Activated T-helper 1 cell treated with anti-CD3 and anti-CD28 coated beads, Interleukin-12 subunit alpha, Interleukin-12 subunit beta, Interleukin-2, Interleukin-4 antibody, amounts not matched to agents 30 ng/mL and 10 ng/mL and 1 ng/mL, durations not matched to agents 14 hours and 24 hours and 36 hours (primary cell): ENCODE measurements at regions not wholly inside any gene's neighbourhood (a gene's known extent, or its start where the extent isn't known, plus 50 kb on each side); places are given as distances from the start of the nearest gene placed in this dataset.
"Not testable (repeated sequence)": the region's sequence is repeated elsewhere in the genome, so short reads cannot be mapped to it uniquely, and the experiment has no call there.

Experiments used
- DNase-seq: peaks from one replicate; pipeline ENCODE4 v3.0.0; 2021; ENCODE audit warnings: low spot score
- H3K27ac Mint-ChIP-seq: one replicate; pipeline ENCODE4 v1.8.0; 2021; ENCODE audit warnings: mild to moderate bottlenecking, mixed read lengths
- H3K27me3 Mint-ChIP-seq: one replicate; pipeline ENCODE4 v1.8.0; 2022; ENCODE audit warnings: mild to moderate bottlenecking, moderate library complexity, mixed read lengths; ENCODE audit not compliant: insufficient read depth
- H3K36me3 Mint-ChIP-seq: one replicate; pipeline ENCODE4 v1.8.0; 2021; ENCODE audit warnings: low read depth, mixed read lengths
- H3K4me1 Mint-ChIP-seq: one replicate; pipeline ENCODE4 v1.8.0; 2021; ENCODE audit warnings: low read depth, mixed read lengths
- H3K4me3 Mint-ChIP-seq: one replicate; pipeline ENCODE4 v1.8.0; 2021; ENCODE audit warnings: mild to moderate bottlenecking, moderate library complexity, mixed read lengths
- H3K9me3 Mint-ChIP-seq: one replicate; pipeline ENCODE4 v1.8.0; 2021; ENCODE audit warnings: mixed read lengths
- intact Hi-C: fragments of 100-400 bp; cut with micrococcal nuclease; formaldehyde crosslinking; loops from one replicate; pipeline ENCODE4 v1.15.1; 2024

- no peaks in the 10 kb centered on the region for H3K9me3 Mint-ChIP-seq
- no peak overlapping the region for H3K27ac Mint-ChIP-seq
- no peaks in the 10 kb centered on the region for H3K4me1 Mint-ChIP-seq
- H3K4me3 Mint-ChIP-seq, result no peak overlapping the region
- no peak for DNase-seq
- H3K27me3 Mint-ChIP-seq, result no peaks in the 10 kb centered on the region
- no peaks in the 10 kb centered on the region for H3K36me3 Mint-ChIP-seq
- intact Hi-C loops, result no loop called here
These were observed 138.4 kb downstream of the UQCRFS1 start for GRCh38 chr19:29074579-29074978.

DNA sequence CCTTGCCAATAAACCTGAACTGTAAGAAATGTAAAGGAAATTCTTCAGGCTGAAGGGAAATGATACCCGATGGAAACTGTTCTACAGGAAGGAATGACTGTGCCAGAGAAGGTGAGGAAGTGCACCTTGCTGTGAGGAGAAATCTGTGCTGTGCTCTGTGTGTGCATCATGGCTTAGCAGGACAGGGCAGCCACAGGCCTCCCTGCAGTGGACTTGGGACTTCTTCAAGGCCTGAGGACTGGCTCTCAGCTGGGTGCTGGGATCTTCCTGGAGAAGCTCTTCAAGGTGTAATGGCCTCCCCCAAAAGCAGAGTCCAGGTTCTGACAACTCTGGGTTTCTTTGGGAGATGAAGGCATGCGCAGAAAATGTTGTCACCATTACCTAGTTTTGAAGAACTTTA lies 145.1 kb downstream of the UQCRFS1 start:
- DNase-seq, result no peak
- intact Hi-C loops, result no loop called here
- H3K27ac Mint-ChIP-seq, result no peak overlapping the region
- H3K9me3 Mint-ChIP-seq, result no peaks in the 10 kb centered on the region
- no peak overlapping the region for H3K4me3 Mint-ChIP-seq
- no peaks in the 10 kb centered on the region for H3K27me3 Mint-ChIP-seq
- H3K4me1 Mint-ChIP-seq, result no peaks in the 10 kb centered on the region
- no peaks in the 10 kb centered on the region for H3K36me3 Mint-ChIP-seq

DNA sequence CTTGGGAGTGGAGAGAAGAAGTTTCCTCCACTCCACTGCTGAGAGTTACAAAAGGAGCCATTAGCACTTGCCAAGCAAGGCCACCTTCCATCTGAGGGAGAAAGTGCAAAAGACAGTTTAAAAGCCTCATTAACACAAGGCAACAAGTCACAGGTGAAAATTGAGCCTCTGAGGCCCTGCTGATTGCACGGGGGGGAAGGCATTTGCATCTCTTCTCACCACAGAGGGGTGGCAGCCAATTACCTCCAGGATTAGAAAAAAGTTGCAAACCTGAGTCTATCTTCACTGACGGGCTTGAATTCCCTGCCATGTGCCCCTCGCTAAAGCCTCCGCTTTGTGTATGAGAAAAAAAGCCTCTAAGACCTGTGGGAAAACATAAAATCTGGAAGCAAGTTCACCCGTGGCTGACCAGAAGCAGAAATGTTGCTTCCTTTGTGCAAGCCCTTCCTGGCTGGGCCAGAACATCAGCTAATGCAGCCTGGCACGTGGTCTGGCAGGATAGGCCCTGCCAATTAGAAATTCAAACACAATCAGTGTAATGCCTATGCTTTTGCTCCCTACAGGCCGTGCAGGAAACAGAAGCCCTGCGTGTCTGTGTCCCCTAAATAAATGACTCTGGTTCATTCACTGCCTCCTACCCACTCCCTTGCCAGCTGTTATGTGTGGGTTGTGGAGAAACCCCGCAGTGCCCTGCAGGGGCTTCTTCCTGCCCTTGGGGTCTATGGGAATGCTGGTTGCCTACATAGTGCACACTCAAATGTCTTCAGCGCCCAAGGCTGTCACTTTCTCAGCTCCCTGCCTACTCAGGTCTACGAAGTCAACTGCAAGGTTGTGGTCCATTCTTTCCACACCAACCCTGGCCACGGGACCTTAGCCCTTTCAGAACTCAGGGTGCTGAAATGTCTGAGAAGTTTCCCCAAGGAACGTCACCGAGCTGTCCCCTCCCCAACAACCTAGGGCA lies 150.2 kb downstream of the UQCRFS1 start:
- Mint-ChIP-seq H3K36me3 (no peaks in the 10 kb centered on the region), H3K4me3 (no peak overlapping the region), H3K27ac (no peak overlapping the region), H3K4me1 (no peaks in the 10 kb centered on the region), H3K9me3 (no peaks in the 10 kb centered on the region), H3K27me3 (no peaks in the 10 kb centered on the region)
- no peak for DNase-seq
- intact Hi-C loops, result no loop called here

DNA sequence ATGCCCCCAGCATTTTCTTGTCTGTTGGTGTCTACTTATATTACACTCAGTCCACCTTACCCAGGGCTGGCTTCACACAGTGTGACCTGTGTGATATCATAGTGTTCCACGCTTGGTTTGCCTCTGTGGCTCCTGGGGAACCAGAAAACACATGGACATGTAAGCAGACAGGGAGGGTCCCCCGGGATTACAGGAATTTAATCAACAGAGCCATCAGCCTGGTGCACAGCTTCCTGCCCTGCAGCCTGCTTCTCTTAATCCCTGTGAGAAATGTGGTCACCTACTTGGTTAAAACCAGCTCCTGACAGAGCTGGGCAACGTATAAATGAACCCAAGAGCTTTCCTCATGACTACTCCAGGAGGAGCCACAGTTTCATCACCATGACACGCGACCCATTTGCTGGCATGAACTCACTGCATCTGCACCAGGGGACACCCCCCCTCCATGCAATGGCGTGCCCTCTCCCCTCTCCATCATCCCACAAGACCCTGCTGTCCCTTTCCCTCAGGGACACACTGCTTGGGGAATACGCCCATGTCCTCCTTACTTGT lies 152.1 kb downstream of the UQCRFS1 start:
- Mint-ChIP-seq H3K4me1 (no peaks in the 10 kb centered on the region), H3K27me3 (no peaks in the 10 kb centered on the region), H3K4me3 (no peak overlapping the region), H3K27ac (no peak overlapping the region), H3K9me3 (no peaks in the 10 kb centered on the region), H3K36me3 (no peaks in the 10 kb centered on the region)
- no peak for DNase-seq
- intact Hi-C loops, result no loop called here

DNA sequence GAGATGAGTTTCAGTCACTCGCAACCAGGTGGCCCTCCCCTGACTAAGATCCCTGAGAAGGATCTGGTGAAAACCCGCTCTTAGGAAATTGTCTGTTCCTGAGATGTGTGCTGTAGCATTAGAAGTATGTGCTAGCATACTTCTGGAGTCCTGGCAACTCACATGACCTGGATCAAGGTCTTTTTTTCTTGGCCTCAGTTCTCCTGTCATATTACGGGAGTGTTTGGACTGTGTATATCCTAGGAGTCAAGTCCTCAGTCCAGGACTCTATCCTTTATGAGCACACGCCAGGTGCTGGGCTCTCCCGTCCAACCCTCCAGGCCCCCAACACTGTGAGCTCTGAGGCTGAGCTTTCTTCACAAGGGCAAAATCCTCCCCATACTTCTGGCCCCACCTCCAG lies 156.4 kb downstream of the UQCRFS1 start:
- Mint-ChIP-seq H3K36me3 (no peaks in the 10 kb centered on the region), H3K27ac (no peak overlapping the region), H3K4me3 (no peak overlapping the region), H3K27me3 (no peaks in the 10 kb centered on the region), H3K9me3 (no peaks in the 10 kb centered on the region), H3K4me1 (no peaks in the 10 kb centered on the region)
- no peak for DNase-seq
- intact Hi-C loops, result no loop called here

GRCh38 chr19:29054886-29055675 lies 157.9 kb downstream of the UQCRFS1 start:
- intact Hi-C loops, result no loop called here
- Mint-ChIP-seq H3K27me3 (no peaks in the 10 kb centered on the region), H3K4me1 (no peaks in the 10 kb centered on the region), H3K27ac (no peak overlapping the region), H3K36me3 (no peaks in the 10 kb centered on the region), H3K4me3 (no peak overlapping the region), H3K9me3 (no peaks in the 10 kb centered on the region)
- DNase-seq, result no peak

- no peaks in the 10 kb centered on the region for H3K36me3 Mint-ChIP-seq
- no peaks in the 10 kb centered on the region for H3K4me1 Mint-ChIP-seq
- DNase-seq, result no peak
- no peaks in the 10 kb centered on the region for H3K27me3 Mint-ChIP-seq
- no peaks in the 10 kb centered on the region for H3K9me3 Mint-ChIP-seq
- H3K27ac Mint-ChIP-seq, result no peak overlapping the region
- H3K4me3 Mint-ChIP-seq, result no peak overlapping the region
- intact Hi-C loops, result no loop called here
These were observed 164.1 kb downstream of the UQCRFS1 start for GRCh38 chr19:29048873-29049272.

DNA sequence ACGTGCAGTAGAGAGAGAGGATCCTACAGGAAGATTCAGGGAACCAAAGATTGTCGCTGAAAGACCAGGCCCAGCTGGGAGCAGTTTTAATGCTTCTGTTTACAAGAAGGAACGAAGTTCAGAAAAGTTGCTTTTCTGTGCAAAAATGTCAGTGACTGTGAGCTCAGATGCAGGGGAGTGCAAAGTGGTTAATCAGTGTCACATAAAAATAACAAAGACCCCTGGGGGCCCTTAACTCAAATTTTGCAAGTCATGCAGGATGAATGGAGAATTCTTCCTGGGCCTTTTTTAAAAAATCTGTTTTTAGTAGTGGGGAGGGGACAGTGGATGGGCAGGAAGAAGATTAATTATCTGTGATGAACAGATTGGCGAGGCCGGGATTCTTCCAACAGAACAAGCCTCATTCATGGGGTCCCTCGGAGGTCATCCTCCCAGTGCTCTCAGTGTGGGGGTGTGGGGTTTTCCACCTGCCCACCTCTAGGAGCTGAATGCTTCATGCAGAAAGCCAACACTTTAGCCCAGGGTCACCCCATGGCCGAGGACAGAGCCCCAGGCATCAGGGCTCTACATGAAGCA lies 167.2 kb downstream of the UQCRFS1 start:
- H3K4me3 Mint-ChIP-seq, result no peak overlapping the region
- no peaks in the 10 kb centered on the region for H3K4me1 Mint-ChIP-seq

GRCh38 chr19:29044037-29044436 lies 168.9 kb downstream of the UQCRFS1 start:
- intact Hi-C loops, result no loop called here
- no peaks in the 10 kb centered on the region for H3K4me1 Mint-ChIP-seq
- no peak overlapping the region for H3K4me3 Mint-ChIP-seq
- no peaks in the 10 kb centered on the region for H3K36me3 Mint-ChIP-seq
- H3K9me3 Mint-ChIP-seq, result no peaks in the 10 kb centered on the region
- no peak for DNase-seq
- no peaks in the 10 kb centered on the region for H3K27me3 Mint-ChIP-seq
- no peak overlapping the region for H3K27ac Mint-ChIP-seq

More for the DNA sequence above, 167.2 kb downstream of the UQCRFS1 start:
- Mint-ChIP-seq H3K27ac (no peak overlapping the region), H3K9me3 (no peaks in the 10 kb centered on the region), H3K27me3 (no peaks in the 10 kb centered on the region), H3K36me3 (no peaks in the 10 kb centered on the region)
- intact Hi-C loops, result no loop called here
- DNase-seq, result no peak

DNA sequence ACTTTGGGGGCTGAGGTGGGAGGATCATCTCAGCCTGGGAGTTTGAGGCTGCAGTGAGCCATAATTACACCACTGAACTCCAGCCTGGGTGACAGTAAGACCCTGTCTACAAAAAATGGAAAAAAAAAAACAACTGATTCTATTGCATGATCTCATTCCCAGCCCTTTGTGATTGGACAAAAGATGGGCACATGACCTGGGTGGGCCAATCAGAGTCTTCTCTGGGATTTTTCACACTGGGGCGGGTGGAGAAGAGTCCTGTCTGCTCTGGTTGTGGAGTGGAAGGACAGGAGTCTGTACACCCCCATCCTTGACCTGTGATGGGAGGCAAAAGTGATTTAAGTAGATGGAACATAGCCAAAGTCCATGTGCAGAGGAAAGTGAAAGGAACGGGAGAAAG lies 170.5 kb downstream of the UQCRFS1 start:
- Mint-ChIP-seq H3K27me3 (no peaks in the 10 kb centered on the region), H3K9me3 (no peaks in the 10 kb centered on the region), H3K36me3 (no peaks in the 10 kb centered on the region), H3K4me3 (no peak overlapping the region), H3K27ac (no peak overlapping the region), H3K4me1 (no peaks in the 10 kb centered on the region)
- no peak for DNase-seq
- intact Hi-C loops, result no loop called here

DNA sequence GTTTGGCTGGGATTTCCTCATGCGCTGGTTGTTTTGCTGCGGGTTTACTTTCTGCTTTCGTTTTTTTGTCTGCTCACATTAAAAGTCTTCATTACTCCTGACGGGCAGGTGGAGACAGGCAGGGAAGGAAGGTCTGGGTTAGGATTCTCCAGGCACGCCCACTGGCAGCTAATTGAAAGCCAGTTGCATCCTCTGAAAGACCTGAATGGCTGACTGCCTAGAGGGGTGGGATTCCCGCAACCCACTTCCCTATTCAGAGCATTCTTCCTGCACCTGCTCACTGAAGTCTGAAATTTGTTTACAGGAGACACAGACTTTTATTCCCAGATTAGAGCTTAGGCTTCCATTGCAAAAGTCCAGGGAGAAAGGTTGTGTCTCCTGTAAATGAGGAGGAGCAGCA lies 172.0 kb downstream of the UQCRFS1 start:
- no peaks in the 10 kb centered on the region for H3K36me3 Mint-ChIP-seq
- H3K4me3 Mint-ChIP-seq, result no peak overlapping the region
- no peaks in the 10 kb centered on the region for H3K9me3 Mint-ChIP-seq
- no peak overlapping the region for H3K27ac Mint-ChIP-seq
- DNase-seq, result no peak
- intact Hi-C loops, result no loop called here
- no peaks in the 10 kb centered on the region for H3K27me3 Mint-ChIP-seq
- H3K4me1 Mint-ChIP-seq, result no peaks in the 10 kb centered on the region

DNA sequence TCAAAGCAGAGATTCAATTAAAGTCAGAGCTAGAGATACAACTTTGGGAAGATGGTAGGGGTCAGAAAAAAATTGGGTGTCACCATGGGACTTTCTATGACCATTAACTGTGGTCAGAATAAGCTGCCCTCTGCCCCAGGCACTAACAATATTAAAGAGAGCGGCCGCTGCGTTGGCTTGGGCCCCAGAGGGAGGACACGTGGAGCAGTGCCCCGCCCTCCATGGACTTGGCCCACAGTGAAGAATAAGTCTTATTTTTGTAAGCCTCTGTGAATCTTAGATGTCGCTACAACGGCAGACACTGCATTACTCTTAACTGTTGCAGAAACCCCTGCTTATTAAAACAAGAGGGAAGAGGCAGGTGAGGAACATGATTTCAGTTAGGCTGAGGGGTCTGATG lies 172.7 kb downstream of the UQCRFS1 start:
- no peak overlapping the region for H3K4me3 Mint-ChIP-seq
- no peaks in the 10 kb centered on the region for H3K9me3 Mint-ChIP-seq
- no peak overlapping the region for H3K27ac Mint-ChIP-seq
- H3K36me3 Mint-ChIP-seq, result no peaks in the 10 kb centered on the region
- DNase-seq, result no peak
- no peaks in the 10 kb centered on the region for H3K4me1 Mint-ChIP-seq
- intact Hi-C loops, result no loop called here
- no peaks in the 10 kb centered on the region for H3K27me3 Mint-ChIP-seq

DNA sequence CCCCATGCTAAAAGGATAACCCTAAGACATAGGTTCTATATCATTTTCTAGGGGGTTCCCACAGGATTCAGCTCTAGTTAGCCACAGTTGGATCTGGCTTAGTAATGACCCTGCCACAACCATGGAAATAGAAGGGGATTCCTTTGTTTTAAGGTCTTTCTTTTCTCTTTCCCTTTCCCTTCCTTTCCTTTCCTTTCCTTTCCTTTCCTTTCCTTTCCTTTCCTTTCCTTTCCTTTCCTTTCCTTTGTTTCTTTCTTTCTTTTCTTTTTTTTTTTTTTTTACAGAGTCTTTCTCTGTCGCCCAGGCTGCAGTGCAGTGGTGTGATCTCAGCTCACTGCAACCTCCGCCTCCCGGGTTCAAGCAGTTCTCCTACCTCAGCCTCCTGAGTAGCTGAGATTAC lies 173.9 kb downstream of the UQCRFS1 start:
- H3K36me3 Mint-ChIP-seq, DNase-seq, H3K27me3 Mint-ChIP-seq, H3K4me3 Mint-ChIP-seq, H3K9me3 Mint-ChIP-seq, H3K4me1 Mint-ChIP-seq, intact Hi-C loops, H3K27ac Mint-ChIP-seq: not testable (repeated sequence)
